ENCODE measurements at regions not wholly inside any gene's neighbourhood (a gene's known extent, or its start where the extent isn't known, plus 50 kb on each side); places are given as distances from the start of the nearest gene placed in this dataset.
"Not testable (repeated sequence)": the region's sequence is repeated elsewhere in the genome, so short reads cannot be mapped to it uniquely, and the experiment has no call there.

- Histone ChIP-seq H3K4me1 (no peaks in the 10 kb centered on the region), H3K36me3 (no peaks in the 10 kb centered on the region), H3K4me3 (no peak overlapping the region), H3K27me3 (no peaks in the 10 kb centered on the region), H3K27ac (no peak overlapping the region), H3K9me3 (no peaks in the 10 kb centered on the region)
- intact Hi-C loops (cut with DNase I) = no loop called here
- ATAC-seq = no peak
- no peak for TF ChIP-seq CTCF (IDR thresholded peaks at IDR 0.05)
- no peak for DNase-seq
Observed at GRCh38 chr5:173682313-173682712, 65.9 kb upstream of the BOD1 start.

GRCh38 chr5:173684535-173684934 lies 68.1 kb upstream of the BOD1 start:
- ATAC-seq; H3K27ac ChIP-seq; intact Hi-C loops (cut with DNase I); H3K27me3 ChIP-seq; H3K36me3 ChIP-seq; H3K4me3 ChIP-seq; H3K9me3 ChIP-seq; H3K4me1 ChIP-seq; DNase-seq: not testable (repeated sequence)

- Histone ChIP-seq H3K27ac (no peak overlapping the region), H3K9me3 (no peaks in the 10 kb centered on the region), H3K4me3 (no peak overlapping the region), H3K27me3 (no peaks in the 10 kb centered on the region), H3K36me3 (no peaks in the 10 kb centered on the region), H3K4me1 (peaks cover 4 to 15% of the 10 kb centered on the region in 2 donors)
- ATAC-seq = no peak
- TF ChIP-seq CTCF (IDR thresholded peaks at IDR 0.05) = no peak
- DNase-seq = no peak
- intact Hi-C loops (cut with DNase I) = no loop called here
Observed at GRCh38 chr5:173686950-173687349, 70.5 kb upstream of the BOD1 start.

DNA sequence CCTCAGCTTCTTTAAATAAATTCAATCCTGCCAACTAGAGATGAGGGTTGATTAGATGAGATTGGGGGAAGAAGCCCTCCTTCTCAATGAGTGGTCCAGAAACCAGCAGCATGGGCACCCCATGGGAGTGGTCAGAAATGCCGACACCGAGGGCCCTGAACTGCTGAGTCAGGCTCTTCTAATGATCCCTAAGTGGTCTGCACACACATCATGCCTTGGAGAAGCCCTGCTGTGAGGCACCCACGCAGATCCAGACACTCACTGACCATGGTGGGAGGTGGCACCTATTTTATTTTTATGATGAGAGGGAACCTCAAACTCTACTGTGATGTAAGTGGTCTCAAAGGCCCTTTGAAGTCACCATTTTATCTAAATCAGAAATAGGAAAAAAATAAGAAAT lies 72.3 kb upstream of the BOD1 start:
- ATAC-seq (peak; percentile 62), DNase-seq (no peak)
- intact Hi-C loops (cut with DNase I) = no loop called here
- Histone ChIP-seq H3K4me3 (no peak overlapping the region), H3K9me3 (no peaks in the 10 kb centered on the region), H3K27ac (peak overlapping the region; percentile 53 to 54), H3K27me3 (no peaks in the 10 kb centered on the region), H3K4me1 (peaks cover 4 to 15% of the 10 kb centered on the region in 2 donors), H3K36me3 (no peaks in the 10 kb centered on the region)
- TF ChIP-seq CTCF (IDR thresholded peaks at IDR 0.05) = no peak

GRCh38 chr5:173689171-173689736 lies 72.8 kb upstream of the BOD1 start:
- intact Hi-C loops (cut with DNase I) = no loop called here
- H3K4me3 ChIP-seq = no peak overlapping the region

More at GRCh38 chr5:173689171-173689736, 72.8 kb upstream of the BOD1 start:
- Histone ChIP-seq H3K27me3 (no peaks in the 10 kb centered on the region), H3K4me1 (peaks cover 4 to 15% of the 10 kb centered on the region in 2 donors), H3K9me3 (no peaks in the 10 kb centered on the region), H3K27ac (peak overlapping the region; percentile 53 to 54), H3K36me3 (no peaks in the 10 kb centered on the region)
- peak; percentile 81 for ATAC-seq
- DNase-seq = peak in 3 of 4 donors; percentile 10 to 44 (median 36)
- TF ChIP-seq CTCF (IDR thresholded peaks at IDR 0.05) = no peak

All from left lung (tissue), 4 donors.